ENCODE measurements at regions not wholly inside any gene's neighbourhood (a gene's known extent, or its start where the extent isn't known, plus 50 kb on each side); places are given as distances from the start of the nearest gene placed in this dataset.
"Not testable (repeated sequence)": the region's sequence is repeated elsewhere in the genome, so short reads cannot be mapped to it uniquely, and the experiment has no call there.

- no peak overlapping the region for H3K4me3 Mint-ChIP-seq
- H3K9me3 Mint-ChIP-seq, result peaks cover 34% of the 10 kb centered on the region
- no peaks in the 10 kb centered on the region for H3K4me1 Mint-ChIP-seq
- ATAC-seq (replicated peaks; ENCODE audit: extremely low read depth, poor library complexity, severe bottlenecking) (no peak), DNase-seq (ENCODE audit: low spot score in 2 of 2) (no peak)
- no peaks in the 10 kb centered on the region for H3K27me3 Mint-ChIP-seq
- no peak overlapping the region for H3K27ac Mint-ChIP-seq (ENCODE audit: low read depth)
- H3K36me3 Mint-ChIP-seq (ENCODE audit: insufficient read depth), result no peaks in the 10 kb centered on the region
Measured at GRCh38 chr2:133624551-133624950, 56.3 kb upstream of the NCKAP5 start.

- ATAC-seq (replicated peaks; ENCODE audit: extremely low read depth, poor library complexity, severe bottlenecking), result no peak
- Mint-ChIP-seq H3K4me1 (no peaks in the 10 kb centered on the region), H3K27ac (ENCODE audit: low read depth) (no peak overlapping the region), H3K36me3 (ENCODE audit: insufficient read depth) (no peaks in the 10 kb centered on the region), H3K9me3 (peaks cover 18% of the 10 kb centered on the region), H3K27me3 (no peaks in the 10 kb centered on the region), H3K4me3 (no peak overlapping the region)
- DNase-seq (ENCODE audit: low spot score in 2 of 2), result no peak
Measured at GRCh38 chr2:133627741-133628140, 59.5 kb upstream of the NCKAP5 start.

GRCh38 chr2:133633309-133633708, 65.0 kb upstream of the NCKAP5 start:
- DNase-seq (ENCODE audit: low spot score in 2 of 2) (no peak), ATAC-seq (replicated peaks; ENCODE audit: extremely low read depth, poor library complexity, severe bottlenecking) (no peak)
- H3K36me3 Mint-ChIP-seq (ENCODE audit: insufficient read depth), result peaks cover 2% of the 10 kb centered on the region
- peaks cover 2% of the 10 kb centered on the region for H3K9me3 Mint-ChIP-seq
- H3K27me3 Mint-ChIP-seq, result no peaks in the 10 kb centered on the region
- no peaks in the 10 kb centered on the region for H3K4me1 Mint-ChIP-seq
- H3K4me3 Mint-ChIP-seq, result no peak overlapping the region
- no peak overlapping the region for H3K27ac Mint-ChIP-seq (ENCODE audit: low read depth)

- H3K4me3 Mint-ChIP-seq, result no peak overlapping the region
- no peaks in the 10 kb centered on the region for H3K4me1 Mint-ChIP-seq
- ATAC-seq (replicated peaks; ENCODE audit: extremely low read depth, poor library complexity, severe bottlenecking) (no peak), DNase-seq (ENCODE audit: low spot score in 2 of 2) (no peak)
- H3K9me3 Mint-ChIP-seq, result no peaks in the 10 kb centered on the region
- peaks cover 2% of the 10 kb centered on the region for H3K36me3 Mint-ChIP-seq (ENCODE audit: insufficient read depth)
- no peak overlapping the region for H3K27ac Mint-ChIP-seq (ENCODE audit: low read depth)
- H3K27me3 Mint-ChIP-seq, result no peaks in the 10 kb centered on the region
Measured at GRCh38 chr2:133633881-133634409, 65.7 kb upstream of the NCKAP5 start.

- H3K36me3 Mint-ChIP-seq (ENCODE audit: insufficient read depth), result peaks cover 2% of the 10 kb centered on the region
- H3K27ac Mint-ChIP-seq (ENCODE audit: low read depth), result no peak overlapping the region
- DNase-seq (ENCODE audit: low spot score in 2 of 2) (no peak), ATAC-seq (replicated peaks; ENCODE audit: extremely low read depth, poor library complexity, severe bottlenecking) (no peak)
- no peak overlapping the region for H3K4me3 Mint-ChIP-seq
- H3K4me1 Mint-ChIP-seq, result no peaks in the 10 kb centered on the region
- no peaks in the 10 kb centered on the region for H3K9me3 Mint-ChIP-seq
- no peaks in the 10 kb centered on the region for H3K27me3 Mint-ChIP-seq
Measured at GRCh38 chr2:133635131-133635530, 66.9 kb upstream of the NCKAP5 start.

- ATAC-seq (replicated peaks; ENCODE audit: extremely low read depth, poor library complexity, severe bottlenecking), result no peak
- Mint-ChIP-seq H3K4me1 (no peaks in the 10 kb centered on the region), H3K9me3 (no peaks in the 10 kb centered on the region), H3K4me3 (no peak overlapping the region), H3K36me3 (ENCODE audit: insufficient read depth) (peaks cover 2% of the 10 kb centered on the region), H3K27ac (ENCODE audit: low read depth) (no peak overlapping the region), H3K27me3 (no peaks in the 10 kb centered on the region)
- DNase-seq (ENCODE audit: low spot score in 2 of 2), result no peak
Measured at GRCh38 chr2:133636287-133636686, 68.0 kb upstream of the NCKAP5 start.

GRCh38 chr2:133640103-133640502, 71.8 kb upstream of the NCKAP5 start:
- Mint-ChIP-seq H3K36me3 (ENCODE audit: insufficient read depth) (peaks cover 2% of the 10 kb centered on the region), H3K4me1 (no peaks in the 10 kb centered on the region), H3K27me3 (no peaks in the 10 kb centered on the region), H3K27ac (ENCODE audit: low read depth) (no peak overlapping the region), H3K4me3 (no peak overlapping the region), H3K9me3 (no peaks in the 10 kb centered on the region)
- ATAC-seq (replicated peaks; ENCODE audit: extremely low read depth, poor library complexity, severe bottlenecking) (no peak), DNase-seq (ENCODE audit: low spot score in 2 of 2) (no peak)

GRCh38 chr2:133641497-133641896, 73.2 kb upstream of the NCKAP5 start:
- Mint-ChIP-seq H3K9me3 (no peaks in the 10 kb centered on the region), H3K27me3 (no peaks in the 10 kb centered on the region), H3K4me3 (no peak overlapping the region), H3K4me1 (no peaks in the 10 kb centered on the region), H3K27ac (ENCODE audit: low read depth) (no peak overlapping the region), H3K36me3 (ENCODE audit: insufficient read depth) (peaks cover under 1% of the 10 kb centered on the region)
- DNase-seq (ENCODE audit: low spot score in 2 of 2), result no peak
- no peak for ATAC-seq (replicated peaks; ENCODE audit: extremely low read depth, poor library complexity, severe bottlenecking)

GRCh38 chr2:133641942-133642725, 73.9 kb upstream of the NCKAP5 start:
- Mint-ChIP-seq H3K4me3 (no peak overlapping the region), H3K4me1 (no peaks in the 10 kb centered on the region), H3K36me3 (ENCODE audit: insufficient read depth) (no peaks in the 10 kb centered on the region), H3K9me3 (peaks cover 4% of the 10 kb centered on the region), H3K27me3 (no peaks in the 10 kb centered on the region), H3K27ac (ENCODE audit: low read depth) (no peak overlapping the region)
- ATAC-seq (replicated peaks; ENCODE audit: extremely low read depth, poor library complexity, severe bottlenecking), result no peak
- DNase-seq (ENCODE audit: low spot score in 2 of 2), result no peak

GRCh38 chr2:133642791-133643191, 74.5 kb upstream of the NCKAP5 start:
- Mint-ChIP-seq H3K4me3 (no peak overlapping the region), H3K4me1 (no peaks in the 10 kb centered on the region), H3K27me3 (no peaks in the 10 kb centered on the region), H3K9me3 (peaks cover 8% of the 10 kb centered on the region), H3K36me3 (ENCODE audit: insufficient read depth) (no peaks in the 10 kb centered on the region), H3K27ac (ENCODE audit: low read depth) (no peak overlapping the region)
- DNase-seq (ENCODE audit: low spot score in 2 of 2) (no peak), ATAC-seq (replicated peaks; ENCODE audit: extremely low read depth, poor library complexity, severe bottlenecking) (no peak)

GRCh38 chr2:133643863-133644262, 75.6 kb upstream of the NCKAP5 start:
- H3K27me3 Mint-ChIP-seq, result no peaks in the 10 kb centered on the region
- H3K36me3 Mint-ChIP-seq (ENCODE audit: insufficient read depth), result no peaks in the 10 kb centered on the region
- no peak overlapping the region for H3K4me3 Mint-ChIP-seq
- peaks cover 8% of the 10 kb centered on the region for H3K9me3 Mint-ChIP-seq
- DNase-seq (ENCODE audit: low spot score in 2 of 2) (no peak), ATAC-seq (replicated peaks; ENCODE audit: extremely low read depth, poor library complexity, severe bottlenecking) (no peak)
- H3K4me1 Mint-ChIP-seq, result no peaks in the 10 kb centered on the region
- H3K27ac Mint-ChIP-seq (ENCODE audit: low read depth), result no peak overlapping the region

- Mint-ChIP-seq H3K4me3 (no peak overlapping the region), H3K27me3 (no peaks in the 10 kb centered on the region), H3K36me3 (ENCODE audit: insufficient read depth) (no peaks in the 10 kb centered on the region), H3K9me3 (peaks cover 8% of the 10 kb centered on the region), H3K4me1 (no peaks in the 10 kb centered on the region), H3K27ac (ENCODE audit: low read depth) (no peak overlapping the region)
- DNase-seq (ENCODE audit: low spot score in 2 of 2) (no peak), ATAC-seq (replicated peaks; ENCODE audit: extremely low read depth, poor library complexity, severe bottlenecking) (no peak)
Measured at GRCh38 chr2:133644846-133645245, 76.6 kb upstream of the NCKAP5 start.

GRCh38 chr2:133647386-133647785, 79.1 kb upstream of the NCKAP5 start:
- H3K4me3 Mint-ChIP-seq; H3K36me3 Mint-ChIP-seq (ENCODE audit: insufficient read depth); H3K27ac Mint-ChIP-seq (ENCODE audit: low read depth); H3K9me3 Mint-ChIP-seq; DNase-seq (ENCODE audit: low spot score in 2 of 2); H3K27me3 Mint-ChIP-seq; ATAC-seq (replicated peaks; ENCODE audit: extremely low read depth, poor library complexity, severe bottlenecking); H3K4me1 Mint-ChIP-seq: not testable (repeated sequence)

Data from central memory CD8-positive, alpha-beta T cell (primary cell).